Left lobe of liver (tissue), 2 donors: ENCODE measurements at regions not wholly inside any gene's neighbourhood (a gene's known extent, or its start where the extent isn't known, plus 50 kb on each side); places are given as distances from the start of the nearest gene placed in this dataset.

Experiments used
- ATAC-seq: fragments of 200-7000 bp; cut with Tn5 transposase; one replicate; pipeline ENCODE4 v1.9.1; 2020; ENCODE audit warnings: mild to moderate bottlenecking, moderate library complexity
- DNase-seq: peaks from one replicate; pipeline ENCODE4 v3.0.0-alpha.2; 2020; ENCODE audit warnings: low spot score
- donor health status: DM: no; HTN: no; CAD: no; lungs with moderate emphysema.
- donor health status: DM: no; HTN: yes; CAD: no.

DNA sequence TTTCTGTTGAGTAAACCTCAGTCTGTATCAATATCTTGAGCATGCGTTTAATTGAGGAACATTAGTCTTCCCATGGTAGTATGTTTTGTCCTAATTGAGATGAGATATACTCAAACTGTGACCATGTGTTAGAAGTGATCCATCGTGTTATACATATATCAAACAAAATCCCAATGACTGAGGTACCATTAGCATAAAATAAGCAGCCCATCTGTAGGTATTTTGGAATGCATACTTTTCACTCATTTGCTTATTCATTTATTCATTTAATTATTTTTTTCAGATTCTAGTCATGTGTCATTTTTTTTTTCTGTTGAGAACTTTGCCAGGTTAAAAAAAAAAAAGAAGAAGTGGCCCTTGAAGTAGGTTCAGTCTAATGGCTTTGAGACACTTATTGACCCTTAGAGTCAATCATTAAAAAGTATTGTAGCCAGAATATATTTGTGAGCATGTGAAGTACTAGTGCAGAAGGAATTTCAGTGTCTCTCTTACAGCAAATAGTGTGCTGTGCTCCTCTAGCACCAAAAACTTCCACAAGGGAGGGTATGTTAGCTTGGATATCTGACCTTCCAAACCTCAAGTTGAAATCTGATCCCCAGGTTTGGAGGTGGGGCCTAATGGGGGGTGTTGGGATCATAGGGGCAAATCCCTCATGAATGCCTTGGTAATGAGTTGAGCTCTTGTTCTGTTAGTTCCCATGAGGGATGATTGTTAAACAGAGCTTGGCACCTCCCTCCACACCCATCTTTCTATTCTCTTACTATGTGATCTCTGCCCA lies 130.8 kb upstream of the NPY2R start:
- no peak for DNase-seq
- no peak for ATAC-seq

DNA sequence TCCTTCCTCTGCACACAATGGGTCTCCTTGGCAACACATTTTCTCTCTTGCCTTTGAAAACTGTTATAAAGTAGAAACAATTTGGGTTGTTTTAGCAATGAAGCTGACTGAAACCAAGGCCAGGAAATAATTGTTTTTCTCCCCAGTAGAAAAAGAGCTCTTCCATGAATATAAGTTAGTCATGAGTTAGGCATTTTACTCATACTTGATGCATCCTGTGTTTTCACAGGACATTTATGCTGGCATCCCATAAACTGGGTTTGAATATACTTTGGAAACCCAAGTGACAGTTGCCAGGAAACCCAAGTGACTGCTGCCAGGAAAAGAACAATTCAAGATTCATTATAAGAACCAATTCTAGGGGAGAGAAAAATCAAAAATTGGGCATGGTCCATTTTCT lies 128.6 kb upstream of the NPY2R start:
- DNase-seq (no peak), ATAC-seq (no peak)

- ATAC-seq (no peak), DNase-seq (no peak)
Observed at GRCh38 chr4:155081222-155081621, 127.2 kb upstream of the NPY2R start.

DNA sequence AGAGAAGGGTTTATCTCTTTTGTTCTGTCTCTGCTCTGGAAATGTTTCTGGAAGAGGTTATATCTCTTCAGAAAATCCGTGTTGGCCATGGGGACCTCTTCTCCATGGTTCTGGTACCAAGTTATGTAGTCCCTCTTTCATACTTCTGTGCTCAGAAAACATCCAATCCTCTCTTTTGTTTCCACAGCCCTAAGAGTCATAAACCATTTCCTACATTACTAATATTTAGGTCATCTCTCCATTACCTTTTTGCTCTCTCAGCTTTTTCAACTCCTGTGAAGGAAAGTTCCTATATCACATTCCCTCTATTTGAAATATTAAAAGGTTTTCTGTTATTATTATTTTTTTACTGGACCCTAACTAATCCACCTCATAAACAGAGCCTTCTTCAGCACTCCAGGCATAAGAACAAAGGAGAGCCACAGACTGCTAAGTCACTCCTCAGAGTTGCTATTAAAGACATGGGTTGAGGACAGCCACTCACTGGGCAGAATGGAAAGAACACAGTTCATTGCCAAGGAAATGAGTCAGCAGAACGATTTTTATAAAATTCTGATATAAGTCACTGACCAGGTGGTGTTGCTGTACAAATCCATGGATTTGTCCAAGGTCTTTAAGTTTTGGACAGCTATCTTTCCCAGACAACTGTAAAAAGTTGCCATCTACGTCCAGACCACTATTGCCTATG lies 122.4 kb upstream of the NPY2R start:
- DNase-seq, result no peak
- no peak for ATAC-seq

- DNase-seq (no peak), ATAC-seq (no peak)
Observed at GRCh38 chr4:155094201-155094820, 114.1 kb upstream of the NPY2R start.

GRCh38 chr4:155099231-155099630 lies 109.2 kb upstream of the NPY2R start:
- DNase-seq (no peak), ATAC-seq (no peak)

DNA sequence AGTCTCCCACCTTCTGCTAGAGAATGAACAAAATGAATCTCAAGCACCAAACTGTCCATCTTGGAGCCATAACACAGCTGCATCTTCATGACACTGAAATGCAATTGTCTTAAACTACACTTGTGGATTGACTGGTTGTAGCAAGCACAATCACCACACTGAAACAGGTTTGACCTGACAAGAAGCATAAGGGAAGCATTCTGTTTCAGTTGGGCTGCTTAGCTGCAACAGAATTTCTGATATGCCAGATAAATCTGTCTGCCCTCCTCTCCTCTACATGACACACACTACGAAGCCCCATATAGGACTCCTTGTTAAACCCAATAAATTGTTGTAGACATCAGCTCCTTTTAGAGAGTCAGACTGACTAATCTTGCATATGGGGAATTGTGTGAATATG lies 101.8 kb upstream of the NPY2R start:
- no peak for DNase-seq

DNA sequence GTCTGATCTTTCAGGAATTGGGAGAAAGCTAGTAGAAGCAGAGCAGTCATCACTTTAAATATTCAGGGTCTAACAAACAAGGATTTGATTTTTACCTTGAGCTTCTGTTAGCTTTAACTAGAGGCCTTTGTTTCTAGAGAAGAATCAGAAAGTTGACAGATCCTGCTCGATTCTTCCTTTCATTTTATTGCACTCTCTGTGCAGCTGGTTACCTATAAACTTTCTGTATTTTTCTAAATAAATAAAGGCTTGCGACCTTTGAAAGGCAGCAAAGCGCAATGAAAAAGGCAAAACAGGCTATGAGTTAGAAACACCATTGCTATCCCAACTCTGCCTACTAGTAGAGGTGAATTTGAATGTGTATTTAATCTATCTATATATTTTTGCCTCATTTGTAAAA lies 101.4 kb upstream of the NPY2R start:
- DNase-seq, result no peak
- peak; percentile 95 for ATAC-seq

More for the DNA sequence above, 101.8 kb upstream of the NPY2R start:
- ATAC-seq, result peak; percentile 77

- DNase-seq, result no peak
- no peak for ATAC-seq
Observed at GRCh38 chr4:155114790-155115189, 93.6 kb upstream of the NPY2R start.

DNA sequence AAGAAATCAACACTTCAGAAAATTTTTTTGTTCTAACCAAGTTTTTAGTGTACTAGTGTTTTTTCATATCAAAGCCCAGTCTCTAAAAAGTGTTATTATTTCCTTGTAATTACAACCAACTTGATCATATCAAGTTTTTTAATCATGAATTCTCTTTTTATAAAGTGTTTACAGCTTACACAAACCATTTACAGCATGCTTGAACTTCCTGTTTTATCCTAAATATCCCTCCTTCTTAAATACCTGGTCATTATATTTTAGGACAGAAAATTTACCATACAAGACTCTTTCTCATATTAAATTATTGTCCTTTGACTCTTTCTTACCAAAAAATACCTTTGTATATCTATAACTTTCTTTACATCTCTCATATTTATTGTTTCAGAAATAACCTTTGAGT lies 89.4 kb upstream of the NPY2R start:
- DNase-seq (no peak), ATAC-seq (no peak)

DNA sequence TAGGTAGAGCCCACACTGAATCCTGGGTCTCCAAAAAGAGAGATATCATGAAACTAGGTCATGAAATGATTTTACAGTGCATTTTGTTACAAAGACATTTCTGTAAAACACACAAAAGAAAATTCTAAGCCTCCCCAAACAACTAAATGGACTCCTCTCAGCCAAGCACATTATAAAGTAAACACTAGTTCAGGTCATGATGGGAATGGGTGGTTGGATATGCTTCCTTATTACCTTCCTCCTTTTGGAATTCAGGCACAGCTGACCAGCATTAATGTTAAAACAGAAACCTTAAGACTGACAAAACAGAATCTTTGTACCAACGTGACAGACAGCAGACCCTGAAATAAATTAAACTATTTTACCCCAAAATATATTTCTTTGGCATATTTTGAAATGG lies 87.9 kb upstream of the NPY2R start:
- ATAC-seq (no peak), DNase-seq (no peak)

- ATAC-seq, result no peak
- no peak for DNase-seq
Observed at GRCh38 chr4:155122382-155122781, 86.1 kb upstream of the NPY2R start.

GRCh38 chr4:155134136-155134535 lies 74.3 kb upstream of the NPY2R start:
- no peak for DNase-seq
- no peak for ATAC-seq

DNA sequence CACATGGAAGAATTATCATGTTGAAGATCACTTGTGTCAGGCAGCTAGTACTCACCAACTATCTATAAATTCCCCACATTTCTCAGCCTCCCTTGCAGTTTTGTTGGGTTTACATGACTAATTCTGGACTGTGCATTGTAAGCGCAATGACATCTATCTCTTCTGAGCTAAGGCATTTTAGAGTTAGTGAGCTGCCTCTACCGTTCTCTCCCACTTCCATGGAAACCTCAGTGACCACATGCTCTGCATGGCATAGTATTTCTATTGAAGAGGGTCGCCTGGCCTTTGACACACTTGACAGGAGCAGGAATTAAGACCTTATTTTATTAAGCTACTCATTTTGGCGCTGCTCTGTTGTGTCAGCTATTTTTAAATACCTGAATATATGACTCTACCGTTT lies 67.5 kb upstream of the NPY2R start:
- no peak for DNase-seq

DNA sequence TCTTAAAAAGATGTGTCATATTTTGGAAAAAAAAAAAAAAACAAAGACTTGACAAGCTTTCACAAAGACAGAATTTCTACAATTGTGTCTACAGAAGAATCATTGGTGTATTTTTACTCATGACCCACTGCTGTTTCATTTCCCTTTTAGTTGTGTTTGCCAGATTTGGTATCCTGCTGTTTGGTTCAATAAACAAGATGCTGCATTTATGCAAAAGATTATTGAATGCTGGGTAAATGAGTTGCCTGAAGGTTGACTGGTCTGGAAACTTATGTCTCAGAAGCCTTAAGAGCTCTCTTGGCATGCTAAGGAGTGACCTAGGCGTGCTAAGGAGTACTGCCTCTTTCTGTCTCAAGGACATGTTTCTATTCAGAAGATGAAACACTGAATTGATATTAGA lies 64.9 kb upstream of the NPY2R start:
- no peak for ATAC-seq
- no peak for DNase-seq

More for the DNA sequence above, 67.5 kb upstream of the NPY2R start:
- ATAC-seq, result no peak
